Endodermal cell (in vitro differentiated cells): ENCODE measurements at regions not wholly inside any gene's neighbourhood (a gene's known extent, or its start where the extent isn't known, plus 50 kb on each side); places are given as distances from the start of the nearest gene placed in this dataset.
"Not testable (repeated sequence)": the region's sequence is repeated elsewhere in the genome, so short reads cannot be mapped to it uniquely, and the experiment has no call there.

Experiments
- DNase-seq: peaks from one replicate; pipeline ENCODE4 v3.0.0-alpha.2; 2017
- H3K27ac ChIP-seq: 2 replicates; pipeline ENCODE4 v1.5.1; 2013; ENCODE audit warnings: mild to moderate bottlenecking, low read depth, low read length, moderate library complexity
- H3K27me3 ChIP-seq: 2 replicates; pipeline ENCODE4 v1.6.1; 2013; ENCODE audit warnings: mild to moderate bottlenecking, low read length, moderate library complexity; ENCODE audit not compliant: insufficient read depth, control insufficient read depth, poor library complexity, severe bottlenecking
- H3K36me3 ChIP-seq: 2 replicates; pipeline ENCODE4 v1.7.0; 2013; ENCODE audit warnings: mild to moderate bottlenecking, low read length, moderate library complexity; ENCODE audit not compliant: control insufficient read depth, insufficient read depth
- H3K4me1 ChIP-seq: one replicate; pipeline ENCODE4 v1.7.0; 2013; ENCODE audit warnings: low read length; ENCODE audit not compliant: control insufficient read depth, insufficient read depth
- H3K4me3 ChIP-seq: 2 replicates; pipeline ENCODE4 v1.5.1; 2013; ENCODE audit warnings: mild to moderate bottlenecking, low read length, moderate library complexity
- H3K9ac ChIP-seq: 2 replicates; pipeline ENCODE4 v1.6.1; 2013; ENCODE audit warnings: mild to moderate bottlenecking, low read length, moderate library complexity; ENCODE audit not compliant: poor library complexity, severe bottlenecking; ENCODE audit errors: extremely low read depth
- H3K9me3 ChIP-seq: 2 replicates; pipeline ENCODE4 v1.6.1; 2013; ENCODE audit warnings: mild to moderate bottlenecking, low read length, moderate library complexity; ENCODE audit not compliant: control insufficient read depth
- H3K27ac Mint-ChIP-seq: 2 replicates; pipeline ENCODE4 v1.8.0; 2020; ENCODE audit warnings: mixed read lengths
- H3K27me3 Mint-ChIP-seq: 2 replicates; pipeline ENCODE4 v1.8.0; 2021; ENCODE audit warnings: mild to moderate bottlenecking, mixed read lengths; ENCODE audit not compliant: insufficient read depth
- H3K36me3 Mint-ChIP-seq: 2 replicates; pipeline ENCODE4 v1.8.0; 2020; ENCODE audit warnings: low read depth, mixed read lengths
- H3K4me1 Mint-ChIP-seq: 2 replicates; pipeline ENCODE4 v1.8.0; 2020; ENCODE audit warnings: mixed read lengths
- H3K4me3 Mint-ChIP-seq: 2 replicates; pipeline ENCODE4 v1.8.0; 2020; ENCODE audit warnings: mild to moderate bottlenecking, moderate library complexity, mixed read lengths
- H3K9me3 Mint-ChIP-seq: 2 replicates; pipeline ENCODE4 v1.8.0; 2020; ENCODE audit warnings: mild to moderate bottlenecking, mixed read lengths
- CTCF ChIP-seq: fragments of 200-600 bp; sonication (generic); conservative IDR thresholded peaks from 2 replicates; pipeline ENCODE4 v1.5.0; 2021; ENCODE audit warnings: antibody characterized with exemption, mild to moderate bottlenecking
- WGBS, 2 experiments: methylation state at CpG; one replicate each; pipeline versions ENCODE4 v1.1.5 to v1.1.7; 2013; ENCODE audit warnings: missing lambda C conversion rate in 2 of 2, mixed read lengths in 1 of 2; ENCODE audit not compliant: insufficient coverage in 1 of 2, insufficient read length in 1 of 2; 5-methylcytosine and 5-hydroxymethylcytosine counted together

- H3K9me3 ChIP-seq, result peaks cover 8% of the 10 kb centered on the region
- H3K36me3 ChIP-seq, result no peaks in the 10 kb centered on the region
- no peak for TF ChIP-seq CTCF
- Mint-ChIP-seq H3K9me3 (peaks cover 19% of the 10 kb centered on the region), H3K27me3 (no peaks in the 10 kb centered on the region), H3K36me3 (no peaks in the 10 kb centered on the region), H3K4me1 (peaks cover 6% of the 10 kb centered on the region), H3K27ac (no peak overlapping the region), H3K4me3 (no peak overlapping the region)
- H3K4me1 ChIP-seq, result no peaks in the 10 kb centered on the region
- 76 to 82% methylated on average over 5 to 7 of the region's 7 CpGs for WGBS, 2 experiments
- DNase-seq, result no peak
- no peak overlapping the region for H3K4me3 ChIP-seq
- H3K9ac ChIP-seq, result no peak overlapping the region
- H3K27ac ChIP-seq, result no peak overlapping the region
- H3K27me3 ChIP-seq, result no peaks in the 10 kb centered on the region
Observed at GRCh38 chr11:90587896-90588295, 365.0 kb upstream of the CHORDC1 start.

- no peaks in the 10 kb centered on the region for H3K27me3 Mint-ChIP-seq
- Histone ChIP-seq H3K27ac (peak overlapping the region; percentile 7), H3K9ac (no peak overlapping the region), H3K36me3 (no peaks in the 10 kb centered on the region), H3K4me3 (no peak overlapping the region), H3K9me3 (peaks cover 8% of the 10 kb centered on the region), H3K4me1 (no peaks in the 10 kb centered on the region), H3K27me3 (no peaks in the 10 kb centered on the region)
- WGBS, 2 experiments, result 85% methylated on average over 1 of the region's 1 CpG; no CpG with 5 or more reads in 1 of the 2 experiments
- H3K9me3 Mint-ChIP-seq, result peaks cover 13% of the 10 kb centered on the region
- peaks cover 6% of the 10 kb centered on the region for H3K4me1 Mint-ChIP-seq
- no peak for DNase-seq
- no peak overlapping the region for H3K27ac Mint-ChIP-seq
- H3K36me3 Mint-ChIP-seq, result no peaks in the 10 kb centered on the region
- H3K4me3 Mint-ChIP-seq, result no peak overlapping the region
- TF ChIP-seq CTCF, result no peak
Observed at GRCh38 chr11:90585491-90585890, 362.6 kb upstream of the CHORDC1 start.

- H3K27ac Mint-ChIP-seq, H3K4me1 ChIP-seq, H3K4me3 ChIP-seq, H3K9ac ChIP-seq, H3K4me1 Mint-ChIP-seq, H3K9me3 ChIP-seq, H3K36me3 Mint-ChIP-seq, H3K36me3 ChIP-seq, DNase-seq, H3K4me3 Mint-ChIP-seq, H3K27me3 Mint-ChIP-seq, H3K27me3 ChIP-seq, H3K27ac ChIP-seq: not testable (repeated sequence)
- WGBS, 2 experiments, result 73 to 80% methylated on average over 5 to 7 of the region's 7 CpGs
- peaks cover 18% of the 10 kb centered on the region for H3K9me3 Mint-ChIP-seq
Observed at GRCh38 chr11:90582999-90583398, 360.1 kb upstream of the CHORDC1 start.

GRCh38 chr11:90564531-90564930, 341.7 kb upstream of the CHORDC1 start:
- H3K27ac ChIP-seq, result no peak overlapping the region

More at GRCh38 chr11:90564531-90564930, 341.7 kb upstream of the CHORDC1 start:
- Mint-ChIP-seq H3K9me3 (no peaks in the 10 kb centered on the region), H3K27me3 (no peaks in the 10 kb centered on the region), H3K36me3 (no peaks in the 10 kb centered on the region), H3K4me1 (no peaks in the 10 kb centered on the region), H3K27ac (no peak overlapping the region), H3K4me3 (no peak overlapping the region)
- H3K9me3 ChIP-seq, result no peaks in the 10 kb centered on the region
- no peaks in the 10 kb centered on the region for H3K36me3 ChIP-seq
- no peak overlapping the region for H3K9ac ChIP-seq
- TF ChIP-seq CTCF, result no peak
- H3K27me3 ChIP-seq, result no peaks in the 10 kb centered on the region
- 100% methylated on average over 1 of the region's 1 CpG; no CpG with 5 or more reads in 1 of the 2 experiments for WGBS, 2 experiments
- H3K4me3 ChIP-seq, result no peak overlapping the region
- no peaks in the 10 kb centered on the region for H3K4me1 ChIP-seq
- no peak for DNase-seq
